Loucy (cell line): ENCODE measurements at regions not wholly inside any gene's neighbourhood (a gene's known extent, or its start where the extent isn't known, plus 50 kb on each side); places are given as distances from the start of the nearest gene placed in this dataset.

Source experiments
- H2AFZ ChIP-seq: fragments of 200-600 bp; sonication (generic); 2 replicates; pipeline ENCODE4 v1.6.0; 2016; ENCODE audit warnings: antibody characterized with exemption, mild to moderate bottlenecking, low read length, moderate library complexity
- H3F3A ChIP-seq: fragments of 200-600 bp; 2 replicates; pipeline ENCODE4 v1.6.0; 2016; ENCODE audit warnings: antibody characterized with exemption, low read depth, mild to moderate bottlenecking
- H3K27me3 ChIP-seq: fragments of 200-600 bp; sonication (generic); 2 replicates; pipeline ENCODE4 v1.6.1; 2014; ENCODE audit warnings: low read length, mild to moderate bottlenecking; ENCODE audit not compliant: insufficient read depth, poor library complexity, severe bottlenecking
- H3K36me3 ChIP-seq: fragments of 200-600 bp; sonication (generic); 2 replicates; pipeline ENCODE4 v1.6.1; 2016; ENCODE audit warnings: low read length; ENCODE audit not compliant: insufficient read depth
- H3K4me1 ChIP-seq: fragments of 200-600 bp; sonication (generic); 2 replicates; pipeline ENCODE4 v1.5.1; 2014; ENCODE audit warnings: low read length, mild to moderate bottlenecking; ENCODE audit not compliant: insufficient read depth, poor library complexity, severe bottlenecking
- H3K4me2 ChIP-seq: fragments of 200-600 bp; sonication (generic); 2 replicates; pipeline ENCODE4 v1.6.0; 2014; ENCODE audit warnings: antibody characterized with exemption, low read length, low read depth, mild to moderate bottlenecking; ENCODE audit not compliant: poor library complexity, severe bottlenecking
- H3K4me3 ChIP-seq: fragments of 200-600 bp; sonication (generic); 2 replicates; pipeline ENCODE4 v1.5.1; 2014; ENCODE audit warnings: low read length, mild to moderate bottlenecking, mixed read lengths; ENCODE audit not compliant: poor library complexity, severe bottlenecking
- H3K79me2 ChIP-seq: fragments of 200-600 bp; sonication (generic); 2 replicates; pipeline ENCODE4 v1.6.1; 2014; ENCODE audit warnings: low read length; ENCODE audit not compliant: insufficient read depth
- H3K9ac ChIP-seq: fragments of 200-600 bp; sonication (generic); 2 replicates; pipeline ENCODE4 v1.6.0; 2014; ENCODE audit warnings: mild to moderate bottlenecking, low read depth, low read length, moderate library complexity; ENCODE audit not compliant: poor library complexity, severe bottlenecking
- H3K9me2 ChIP-seq: fragments of 200-600 bp; sonication (generic); replicated peaks from 2 replicates; pipeline ENCODE4 v1.6.1; 2016; ENCODE audit warnings: low read depth, low read length, mixed read lengths
- H3K9me3 ChIP-seq: fragments of 200-600 bp; sonication (generic); 2 replicates; pipeline ENCODE4 v1.6.1; 2014; ENCODE audit warnings: mild to moderate bottlenecking, antibody characterized with exemption, low read length, low read depth; ENCODE audit not compliant: insufficient read depth
- H4K20me1 ChIP-seq: fragments of 200-600 bp; sonication (generic); 2 replicates; pipeline ENCODE4 v1.6.0; 2014; ENCODE audit warnings: antibody characterized with exemption, low read length, mild to moderate bottlenecking; ENCODE audit not compliant: insufficient read depth, poor library complexity, severe bottlenecking
- EZH2phosphoT487 ChIP-seq: fragments of 200-600 bp; IDR thresholded peaks from 2 replicates; pipeline ENCODE4 v1.6.1; 2018; ENCODE audit warnings: antibody characterized with exemption, mild to moderate bottlenecking, moderate library complexity, borderline replicate concordance
- TF ChIP-seq, protein P1 (sequence below): fragments of 200-600 bp; sonication (generic); conservative IDR thresholded peaks from 2 replicates; pipeline ENCODE4 v1.5.1; 2014; ENCODE audit warnings: mild to moderate bottlenecking, antibody characterized with exemption, low read length

DNA sequence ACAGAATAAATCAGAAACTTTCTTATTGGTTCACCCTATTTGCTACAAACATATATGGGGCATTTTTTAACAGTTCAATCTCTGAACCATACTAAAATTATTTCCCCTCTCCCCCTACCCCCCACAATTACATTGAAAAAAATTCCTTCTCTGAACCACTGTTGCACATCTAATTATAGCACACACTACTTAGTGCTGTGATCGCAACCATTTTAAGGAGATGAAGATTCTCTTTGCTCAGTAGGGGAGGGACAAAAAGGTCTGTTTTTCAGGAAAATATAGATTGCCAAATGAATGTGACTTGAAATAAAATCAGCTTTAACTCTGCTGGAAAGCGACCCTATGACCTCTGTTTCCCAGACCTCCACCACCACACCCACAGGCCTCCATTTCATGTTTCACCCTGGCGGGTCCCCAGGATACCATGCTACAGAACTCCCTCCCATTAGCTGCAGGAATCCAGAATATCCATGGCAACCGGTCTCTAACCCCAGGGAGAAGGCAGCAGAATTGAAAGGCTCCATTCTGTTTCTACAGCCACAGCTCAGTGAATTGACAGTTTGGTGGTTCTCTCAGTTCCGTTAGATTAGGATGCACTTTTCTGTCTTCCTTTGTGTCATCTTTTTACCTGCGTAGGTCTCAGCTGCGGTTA lies 286.3 kb downstream of the TBC1D4 start:
- Histone ChIP-seq H3K9me3 (no peaks in the 10 kb centered on the region), H3K36me3 (no peaks in the 10 kb centered on the region), H2AFZ (no peak overlapping the region), H3K4me1 (no peaks in the 10 kb centered on the region), H4K20me1 (no peaks in the 10 kb centered on the region), H3K27me3 (no peaks in the 10 kb centered on the region), H3K9ac (no peak overlapping the region), H3K4me3 (no peak overlapping the region), H3K79me2 (no peaks in the 10 kb centered on the region), H3K9me2 (no peaks in the 10 kb centered on the region), H3F3A (no peaks in the 10 kb centered on the region), H3K4me2 (no peak overlapping the region)
- TF ChIP-seq, protein P1, sequence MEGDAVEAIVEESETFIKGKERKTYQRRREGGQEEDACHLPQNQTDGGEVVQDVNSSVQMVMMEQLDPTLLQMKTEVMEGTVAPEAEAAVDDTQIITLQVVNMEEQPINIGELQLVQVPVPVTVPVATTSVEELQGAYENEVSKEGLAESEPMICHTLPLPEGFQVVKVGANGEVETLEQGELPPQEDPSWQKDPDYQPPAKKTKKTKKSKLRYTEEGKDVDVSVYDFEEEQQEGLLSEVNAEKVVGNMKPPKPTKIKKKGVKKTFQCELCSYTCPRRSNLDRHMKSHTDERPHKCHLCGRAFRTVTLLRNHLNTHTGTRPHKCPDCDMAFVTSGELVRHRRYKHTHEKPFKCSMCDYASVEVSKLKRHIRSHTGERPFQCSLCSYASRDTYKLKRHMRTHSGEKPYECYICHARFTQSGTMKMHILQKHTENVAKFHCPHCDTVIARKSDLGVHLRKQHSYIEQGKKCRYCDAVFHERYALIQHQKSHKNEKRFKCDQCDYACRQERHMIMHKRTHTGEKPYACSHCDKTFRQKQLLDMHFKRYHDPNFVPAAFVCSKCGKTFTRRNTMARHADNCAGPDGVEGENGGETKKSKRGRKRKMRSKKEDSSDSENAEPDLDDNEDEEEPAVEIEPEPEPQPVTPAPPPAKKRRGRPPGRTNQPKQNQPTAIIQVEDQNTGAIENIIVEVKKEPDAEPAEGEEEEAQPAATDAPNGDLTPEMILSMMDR, result no peak
- TF ChIP-seq EZH2phosphoT487, result no peak

DNA sequence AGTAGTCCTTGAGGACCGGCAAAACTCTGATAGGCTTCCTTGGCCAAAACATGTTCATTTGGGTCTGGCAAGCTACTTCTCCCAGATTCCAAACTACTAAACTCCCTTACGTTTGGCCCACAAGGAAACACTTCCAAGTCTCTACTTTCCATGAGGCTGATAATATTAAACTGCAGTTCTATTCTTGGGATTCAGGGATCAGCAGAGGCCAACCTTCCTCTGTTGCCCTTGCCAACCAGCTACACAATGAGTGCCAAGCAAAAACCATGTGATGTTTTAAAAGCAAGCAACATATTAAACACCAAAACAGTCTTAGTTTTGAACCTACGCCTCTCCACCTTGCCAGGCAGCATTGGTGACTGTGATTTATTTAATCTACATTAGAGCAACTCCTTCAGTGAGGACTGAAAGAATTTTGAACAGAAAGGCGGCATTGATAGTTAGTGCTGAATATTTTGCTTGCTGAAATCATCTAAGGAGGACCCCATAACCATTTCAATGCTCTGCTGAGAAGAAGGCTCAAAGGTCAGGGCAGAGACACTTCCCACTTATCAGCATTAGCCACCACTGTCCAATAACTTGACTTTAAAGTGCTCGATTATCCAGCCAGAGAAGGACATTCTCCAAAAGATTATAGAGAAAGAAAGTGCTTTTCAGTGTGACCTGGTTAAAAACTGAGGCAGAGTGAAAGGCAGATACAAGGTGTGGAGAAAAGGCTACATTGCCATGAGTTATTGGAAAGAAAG lies 287.1 kb downstream of the TBC1D4 start:
- H3K79me2 ChIP-seq, result no peaks in the 10 kb centered on the region
- no peaks in the 10 kb centered on the region for H4K20me1 ChIP-seq
- H3K27me3 ChIP-seq, result no peaks in the 10 kb centered on the region
- no peak overlapping the region for H3K9ac ChIP-seq
- no peaks in the 10 kb centered on the region for H3K9me2 ChIP-seq
- H3F3A ChIP-seq, result no peaks in the 10 kb centered on the region
- no peak overlapping the region for H3K4me3 ChIP-seq
- H3K36me3 ChIP-seq, result no peaks in the 10 kb centered on the region
- no peaks in the 10 kb centered on the region for H3K4me1 ChIP-seq
- TF ChIP-seq, protein P1, result no peak
- no peak for TF ChIP-seq EZH2phosphoT487
- H3K4me2 ChIP-seq, result no peak overlapping the region
- no peaks in the 10 kb centered on the region for H3K9me3 ChIP-seq
- no peak overlapping the region for H2AFZ ChIP-seq

DNA sequence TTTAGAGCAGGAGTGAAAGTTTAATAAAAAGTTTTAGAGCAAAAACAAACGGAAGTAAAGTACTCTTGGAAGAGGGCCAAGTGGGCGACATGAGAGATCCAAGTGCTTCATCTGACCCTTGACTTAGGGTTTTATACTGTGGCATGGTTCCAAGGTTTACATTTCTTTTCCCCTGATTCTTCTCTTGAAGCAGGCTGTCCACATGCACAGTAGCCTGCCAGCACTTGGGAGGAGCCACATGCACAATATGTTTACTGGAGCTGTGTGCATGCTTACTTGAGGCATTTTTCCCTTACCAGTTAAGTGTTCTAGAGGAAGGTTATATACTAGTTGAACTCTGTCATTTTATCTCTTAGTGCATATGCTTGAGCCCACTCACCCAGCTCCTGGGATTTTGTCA lies 295.6 kb downstream of the TBC1D4 start:
- TF ChIP-seq, protein P1, result no peak
- no peak for TF ChIP-seq EZH2phosphoT487
- H3K9me2 ChIP-seq, result no peaks in the 10 kb centered on the region
- no peak overlapping the region for H3K4me2 ChIP-seq
- H3K4me3 ChIP-seq, result no peak overlapping the region
- H3F3A ChIP-seq, result no peaks in the 10 kb centered on the region
- no peaks in the 10 kb centered on the region for H3K4me1 ChIP-seq
- H2AFZ ChIP-seq, result no peak overlapping the region
- no peaks in the 10 kb centered on the region for H4K20me1 ChIP-seq
- H3K9ac ChIP-seq, result no peak overlapping the region
- no peaks in the 10 kb centered on the region for H3K79me2 ChIP-seq
- H3K27me3 ChIP-seq, result no peaks in the 10 kb centered on the region
- no peaks in the 10 kb centered on the region for H3K9me3 ChIP-seq
- H3K36me3 ChIP-seq, result no peaks in the 10 kb centered on the region
